Stimulated activated naive CD8-positive, alpha-beta T cell treated with anti-CD3 and anti-CD28 coated beads, Interleukin-15, amount 100 ng/mL, for 72 hours (primary cell): ENCODE measurements at regions not wholly inside any gene's neighbourhood (a gene's known extent, or its start where the extent isn't known, plus 50 kb on each side); places are given as distances from the start of the nearest gene placed in this dataset.
"Not testable (repeated sequence)": the region's sequence is repeated elsewhere in the genome, so short reads cannot be mapped to it uniquely, and the experiment has no call there.

Experiments used
- ATAC-seq: fragments of 150-1000 bp; cut with Tn5 transposase; 2 replicates; pipeline ENCODE4 v1.10.0; 2021; ENCODE audit warnings: mild to moderate bottlenecking, moderate library complexity
- DNase-seq, 2 donors: peaks; one replicate each; pipeline ENCODE4 v3.0.0; 2021 to 2022
- H3K27ac Mint-ChIP-seq, 2 donors: one replicate each; pipeline ENCODE4 v1.8.0; 2022; ENCODE audit warnings: mild to moderate bottlenecking in 2 of 2, mixed read lengths in 2 of 2, moderate library complexity in 2 of 2
- H3K27me3 Mint-ChIP-seq: one replicate; pipeline ENCODE4 v1.8.0; 2022; ENCODE audit warnings: mixed read lengths
- H3K4me1 Mint-ChIP-seq: one replicate; pipeline ENCODE4 v1.8.0; 2022; ENCODE audit warnings: mild to moderate bottlenecking, mixed read lengths
- H3K4me3 Mint-ChIP-seq, 2 donors: one replicate each; pipeline ENCODE4 v1.8.0; 2022; ENCODE audit warnings: mild to moderate bottlenecking in 2 of 2, mixed read lengths in 2 of 2, moderate library complexity in 1 of 2
- H3K9me3 Mint-ChIP-seq, 2 donors: one replicate each; pipeline ENCODE4 v1.8.0; 2022; ENCODE audit warnings: mixed read lengths in 2 of 2

- DNase-seq (no peak), ATAC-seq (no peak)
- H3K27me3 Mint-ChIP-seq: no peaks in the 10 kb centered on the region
- H3K9me3 Mint-ChIP-seq: peaks cover 20 to 27% of the 10 kb centered on the region in 2 donors
- no peak overlapping the region for H3K4me3 Mint-ChIP-seq
- peaks cover 16% of the 10 kb centered on the region for H3K4me1 Mint-ChIP-seq
- H3K27ac Mint-ChIP-seq: no peak overlapping the region
Observed at GRCh38 chr21:17697473-17697872, 84.8 kb upstream of the BTG3 start.

GRCh38 chr21:17694416-17694815, 81.7 kb upstream of the BTG3 start:
- ATAC-seq, H3K27ac Mint-ChIP-seq, H3K4me3 Mint-ChIP-seq, H3K27me3 Mint-ChIP-seq, DNase-seq: not testable (repeated sequence)
- Mint-ChIP-seq H3K4me1 (peaks cover 17% of the 10 kb centered on the region), H3K9me3 (peaks cover 18 to 23% of the 10 kb centered on the region in 2 donors)

- peaks cover 18 to 23% of the 10 kb centered on the region in 2 donors for H3K9me3 Mint-ChIP-seq
- DNase-seq (no peak), ATAC-seq (no peak)
- peaks cover 8% of the 10 kb centered on the region for H3K27me3 Mint-ChIP-seq
- no peak overlapping the region for H3K27ac Mint-ChIP-seq
- H3K4me3 Mint-ChIP-seq: no peak overlapping the region
- peaks cover 23% of the 10 kb centered on the region for H3K4me1 Mint-ChIP-seq
Observed at GRCh38 chr21:17693801-17694200, 81.1 kb upstream of the BTG3 start.

GRCh38 chr21:17690078-17690494, 77.4 kb upstream of the BTG3 start:
- peaks cover 14% of the 10 kb centered on the region for H3K27me3 Mint-ChIP-seq
- ATAC-seq (no peak), DNase-seq (no peak)
- H3K4me3 Mint-ChIP-seq: no peak overlapping the region
- peaks cover 41% of the 10 kb centered on the region for H3K4me1 Mint-ChIP-seq
- H3K27ac Mint-ChIP-seq: no peak overlapping the region
- peaks cover 8 to 17% of the 10 kb centered on the region in 2 donors for H3K9me3 Mint-ChIP-seq

GRCh38 chr21:17688912-17689874, 76.5 kb upstream of the BTG3 start:
- DNase-seq (peak; percentile 33 to 60), ATAC-seq (peak; percentile 37)
- Mint-ChIP-seq H3K9me3 (peaks cover 8 to 26% of the 10 kb centered on the region in 2 donors), H3K4me3 (peak overlapping the region in 1 of 2 donors; percentile 19), H3K27ac (peak overlapping the region; percentile 23 to 49), H3K27me3 (peaks cover 14% of the 10 kb centered on the region), H3K4me1 (peaks cover 41% of the 10 kb centered on the region)

GRCh38 chr21:17682924-17683323, 70.2 kb upstream of the BTG3 start:
- peaks cover 34% of the 10 kb centered on the region for H3K4me1 Mint-ChIP-seq
- DNase-seq (no peak), ATAC-seq (no peak)
- H3K27me3 Mint-ChIP-seq: no peaks in the 10 kb centered on the region
- H3K27ac Mint-ChIP-seq: no peak overlapping the region
- H3K9me3 Mint-ChIP-seq: peaks cover 8 to 31% of the 10 kb centered on the region in 2 donors
- H3K4me3 Mint-ChIP-seq: no peak overlapping the region

- ATAC-seq: peak; percentile 82
- Mint-ChIP-seq H3K4me1 (peaks cover 12% of the 10 kb centered on the region), H3K27ac (no peak overlapping the region), H3K4me3 (no peak overlapping the region), H3K9me3 (peaks cover 0 to 4% of the 10 kb centered on the region in 2 donors), H3K27me3 (no peaks in the 10 kb centered on the region)
- peak in 1 of 2 donors; percentile 5 for DNase-seq
Observed at GRCh38 chr21:17679002-17679600, 66.4 kb upstream of the BTG3 start.

GRCh38 chr21:17676930-17677329, 64.2 kb upstream of the BTG3 start:
- not testable (repeated sequence) for H3K4me1 Mint-ChIP-seq, ATAC-seq, H3K4me3 Mint-ChIP-seq, H3K27me3 Mint-ChIP-seq, H3K9me3 Mint-ChIP-seq, DNase-seq
- peak overlapping the region in 1 of 2 donors; percentile 66 for H3K27ac Mint-ChIP-seq

GRCh38 chr21:17674106-17674505, 61.4 kb upstream of the BTG3 start:
- Mint-ChIP-seq H3K4me3 (no peak overlapping the region), H3K27me3 (peaks cover 11% of the 10 kb centered on the region), H3K4me1 (no peaks in the 10 kb centered on the region), H3K27ac (no peak overlapping the region), H3K9me3 (no peaks in the 10 kb centered on the region)
- DNase-seq: no peak
- ATAC-seq: no peak

- DNase-seq (no peak), ATAC-seq (no peak)
- Mint-ChIP-seq H3K9me3 (no peaks in the 10 kb centered on the region), H3K27me3 (peaks cover 11% of the 10 kb centered on the region), H3K4me3 (no peak overlapping the region), H3K4me1 (no peaks in the 10 kb centered on the region), H3K27ac (no peak overlapping the region)
Observed at GRCh38 chr21:17673261-17674020, 60.7 kb upstream of the BTG3 start.

- H3K4me3 Mint-ChIP-seq: no peak overlapping the region
- no peak for DNase-seq
- H3K9me3 Mint-ChIP-seq: no peaks in the 10 kb centered on the region
- H3K27ac Mint-ChIP-seq: no peak overlapping the region
- peaks cover 11% of the 10 kb centered on the region for H3K27me3 Mint-ChIP-seq
- no peak for ATAC-seq
- H3K4me1 Mint-ChIP-seq: no peaks in the 10 kb centered on the region
Observed at GRCh38 chr21:17671733-17672132, 59.0 kb upstream of the BTG3 start.

GRCh38 chr21:17668479-17669140, 55.9 kb upstream of the BTG3 start:
- Mint-ChIP-seq H3K27ac (no peak overlapping the region), H3K27me3 (peaks cover 11% of the 10 kb centered on the region)
- ATAC-seq: no peak

GRCh38 chr21:17667256-17667655, 54.6 kb upstream of the BTG3 start:
- no peak overlapping the region for H3K4me3 Mint-ChIP-seq
- no peak for DNase-seq
- ATAC-seq: no peak
- peaks cover 12% of the 10 kb centered on the region for H3K4me1 Mint-ChIP-seq
- H3K9me3 Mint-ChIP-seq: no peaks in the 10 kb centered on the region
- peaks cover 11% of the 10 kb centered on the region for H3K27me3 Mint-ChIP-seq
- H3K27ac Mint-ChIP-seq: no peak overlapping the region

More at GRCh38 chr21:17668479-17669140, 55.9 kb upstream of the BTG3 start:
- Mint-ChIP-seq H3K4me3 (no peak overlapping the region), H3K4me1 (peaks cover 12% of the 10 kb centered on the region), H3K9me3 (no peaks in the 10 kb centered on the region)
- no peak for DNase-seq
